Superior temporal gyrus (tissue), 1 donor: ENCODE measurements at regions not wholly inside any gene's neighbourhood (a gene's known extent, or its start where the extent isn't known, plus 50 kb on each side); places are given as distances from the start of the nearest gene placed in this dataset.
"Not testable (repeated sequence)": the region's sequence is repeated elsewhere in the genome, so short reads cannot be mapped to it uniquely, and the experiment has no call there.

ENCODE experiments used
- DNase-seq: peaks from one replicate; pipeline ENCODE4 v3.0.0-alpha.2; 2016; ENCODE audit errors: extremely low spot score

DNA sequence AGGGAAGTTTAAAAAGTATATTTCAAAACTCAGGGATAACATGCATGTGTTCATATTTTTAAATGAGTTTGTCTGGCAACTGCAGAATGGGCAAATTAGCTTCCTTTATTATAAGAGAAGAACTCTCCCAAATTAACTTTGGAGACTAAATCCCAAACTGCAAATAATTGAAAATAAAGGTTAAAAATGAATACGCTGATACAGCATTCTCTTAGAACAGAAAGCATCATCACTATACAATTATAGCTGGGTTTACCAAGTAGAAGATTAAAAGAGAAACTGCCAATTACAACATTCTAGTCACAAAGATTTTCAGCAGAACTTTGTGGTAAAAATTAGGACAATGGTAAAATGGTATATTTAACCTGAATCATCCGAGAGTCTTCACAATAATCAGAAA is 73.3 kb downstream of the OLFM4 start:
- DNase-seq = no peak

DNA sequence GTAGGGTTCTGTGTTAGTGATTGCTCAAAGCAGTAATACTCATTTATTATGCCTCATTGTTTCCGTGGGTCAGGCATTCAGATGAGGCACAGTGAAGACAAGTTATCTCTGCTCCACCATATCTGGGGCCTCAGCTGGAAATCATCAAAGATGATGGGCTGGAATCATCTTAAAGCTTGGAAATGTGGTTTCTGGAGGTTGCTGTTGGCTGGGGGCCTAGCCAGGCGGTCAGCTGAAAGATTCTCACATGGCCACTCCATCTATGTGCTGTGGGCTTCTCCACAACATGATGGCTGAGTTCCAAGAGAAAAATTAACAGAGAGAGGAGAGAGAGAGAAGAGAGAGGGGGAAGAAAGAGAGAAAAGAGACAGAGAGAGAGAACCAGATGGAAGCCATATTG is 75.5 kb downstream of the OLFM4 start:
- DNase-seq = no peak

DNA sequence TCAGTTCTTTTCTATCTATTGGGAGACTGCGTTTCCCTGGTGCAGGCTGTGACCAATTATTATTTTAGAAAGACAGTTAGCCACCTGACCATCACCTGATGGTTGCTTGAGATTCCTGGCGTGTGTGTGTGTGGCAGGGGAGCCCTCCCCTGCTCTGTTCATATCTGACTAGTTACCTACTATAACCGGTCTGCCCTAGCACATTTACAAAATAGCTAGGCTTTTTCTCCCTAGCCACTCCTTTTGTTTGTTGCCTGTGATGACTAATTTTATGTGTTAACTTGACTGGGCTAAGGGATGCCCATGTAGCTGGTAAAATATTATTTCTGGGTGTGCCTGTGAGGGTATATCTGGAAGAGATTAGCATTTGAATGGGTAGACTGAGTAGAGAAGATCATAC is 76.9 kb downstream of the OLFM4 start:
- DNase-seq = no peak

GRCh38 chr13:53105890-53106289 is 77.3 kb downstream of the OLFM4 start:
- no peak for DNase-seq

DNA sequence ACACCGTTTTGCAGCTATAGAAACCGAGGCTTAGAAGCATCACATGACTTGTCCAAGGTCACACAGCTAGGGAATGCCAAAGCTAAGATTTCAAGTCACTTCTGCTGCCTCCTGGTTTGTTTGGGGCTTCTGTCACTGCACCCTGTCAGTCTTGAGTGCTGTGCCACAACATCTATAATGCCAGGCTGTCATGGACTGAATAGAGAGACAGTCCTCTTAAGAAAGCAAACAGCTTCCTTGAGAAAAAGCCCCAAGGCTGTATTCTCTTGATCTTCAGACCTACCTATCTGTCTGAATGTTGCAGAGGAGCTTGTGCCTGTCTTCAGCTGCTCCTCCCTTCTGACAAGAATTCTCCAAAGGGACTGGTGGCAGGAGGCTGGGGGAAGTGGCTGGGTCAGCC is 81.6 kb downstream of the OLFM4 start:
- no peak for DNase-seq

GRCh38 chr13:53110614-53111013 is 82.0 kb downstream of the OLFM4 start:
- DNase-seq = no peak

- DNase-seq = no peak
These were observed 83.9 kb downstream of the OLFM4 start for GRCh38 chr13:53112522-53112921.

DNA sequence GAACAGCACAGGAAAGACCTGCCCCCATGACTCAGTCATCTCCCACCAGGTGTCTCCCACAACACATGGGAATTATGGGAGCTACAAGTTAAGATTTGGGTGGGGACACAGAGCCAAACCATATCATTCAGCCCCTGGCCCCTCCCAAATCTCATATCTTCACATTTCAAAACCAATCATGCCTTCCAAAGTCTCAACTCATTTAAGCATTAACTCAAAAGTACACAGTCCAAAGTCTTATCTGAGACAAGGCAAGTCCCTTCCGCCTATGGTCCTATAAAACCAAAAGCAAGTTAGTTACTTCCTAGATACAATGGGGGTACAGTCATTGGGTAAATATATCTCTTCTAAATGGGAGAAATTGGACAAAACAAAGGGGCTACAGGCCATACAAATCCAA is 88.4 kb downstream of the OLFM4 start:
- not testable (repeated sequence) for DNase-seq

GRCh38 chr13:53121131-53121773 is 92.6 kb downstream of the OLFM4 start:
- no peak for DNase-seq

DNA sequence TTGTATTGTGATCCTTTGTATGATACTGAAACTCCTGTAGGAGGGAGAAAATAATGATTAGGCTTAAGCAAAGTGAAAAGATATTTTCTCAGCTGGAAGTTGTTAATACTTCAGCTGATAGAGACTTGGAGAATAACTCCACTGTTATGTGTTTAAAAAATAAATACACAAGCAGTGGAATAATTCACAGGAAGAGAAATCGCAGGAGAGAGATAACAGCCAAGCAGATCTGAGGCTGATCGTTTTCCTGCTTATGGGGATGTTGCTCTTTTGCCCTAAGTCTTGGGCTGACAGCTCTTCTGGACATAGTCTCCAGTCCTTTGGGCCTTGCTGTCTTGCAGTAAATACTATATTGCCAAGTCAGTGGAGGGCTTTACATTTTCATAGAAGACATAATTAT is 93.3 kb downstream of the OLFM4 start:
- no peak for DNase-seq

GRCh38 chr13:53123536-53123935 is 94.9 kb downstream of the OLFM4 start:
- DNase-seq = no peak

DNA sequence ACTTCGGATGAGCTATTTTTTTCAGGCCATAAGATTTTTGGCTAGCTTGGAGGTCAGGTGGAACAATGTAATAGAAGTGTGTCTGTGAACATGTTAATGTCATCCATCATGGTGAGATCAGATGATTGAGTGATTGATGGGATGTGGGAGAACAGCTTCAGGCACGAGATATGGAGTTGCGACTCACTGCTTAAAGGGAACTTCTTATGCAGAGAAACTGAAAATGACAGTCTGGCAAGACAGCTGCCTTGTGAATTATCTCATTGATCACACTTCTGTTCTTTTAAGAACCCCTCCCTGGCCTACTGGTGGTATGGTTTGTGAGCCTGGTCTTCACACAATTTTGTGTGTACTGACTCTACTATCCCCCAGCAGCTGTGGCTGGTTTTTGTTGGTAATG is 96.0 kb downstream of the OLFM4 start:
- no peak for DNase-seq

- DNase-seq = no peak
These were observed 98.2 kb downstream of the OLFM4 start for GRCh38 chr13:53126841-53127245.

DNA sequence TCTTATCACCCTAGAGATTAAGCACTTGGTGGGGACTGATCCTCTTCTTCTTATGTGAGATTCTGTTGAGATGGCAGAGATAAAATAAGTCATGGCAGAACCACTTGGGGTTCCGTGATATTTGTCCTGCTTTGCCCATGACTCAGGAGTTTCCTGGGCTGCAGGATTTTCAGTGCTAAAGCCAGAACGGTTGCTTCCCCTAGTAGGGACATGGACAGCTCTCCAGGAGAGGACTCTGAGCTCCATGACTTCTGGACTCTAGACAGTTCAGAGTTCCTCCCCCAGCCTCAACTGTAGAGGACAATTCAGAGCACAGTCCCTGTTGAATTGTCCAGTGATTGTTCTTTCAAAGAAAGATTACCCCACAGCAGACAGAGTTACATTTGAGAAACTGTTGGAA is 98.8 kb downstream of the OLFM4 start:
- no peak for DNase-seq

GRCh38 chr13:53129864-53130393 is 101.3 kb downstream of the OLFM4 start:
- no peak for DNase-seq

DNA sequence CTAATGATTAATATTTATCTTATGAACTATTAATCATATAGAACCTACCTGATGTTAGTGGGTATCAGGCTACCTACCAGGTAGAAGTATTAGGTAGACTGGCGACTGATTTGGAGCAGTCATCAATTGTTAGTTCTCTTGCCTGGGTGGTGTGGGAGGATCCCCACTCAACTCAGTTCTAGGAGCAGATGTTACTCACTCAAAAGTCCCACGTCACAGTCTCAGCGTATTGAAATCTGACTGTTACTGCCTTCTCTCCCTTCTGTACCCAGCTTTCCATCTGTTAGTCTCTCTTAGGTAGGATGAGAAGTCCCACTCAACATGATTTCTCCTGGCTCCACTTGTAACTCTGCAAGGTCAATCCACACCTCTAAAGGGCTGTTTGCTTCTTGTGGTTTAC is 102.7 kb downstream of the OLFM4 start:
- DNase-seq = no peak

- DNase-seq = no peak
These were observed 106.7 kb downstream of the OLFM4 start for GRCh38 chr13:53135301-53135700.

DNA sequence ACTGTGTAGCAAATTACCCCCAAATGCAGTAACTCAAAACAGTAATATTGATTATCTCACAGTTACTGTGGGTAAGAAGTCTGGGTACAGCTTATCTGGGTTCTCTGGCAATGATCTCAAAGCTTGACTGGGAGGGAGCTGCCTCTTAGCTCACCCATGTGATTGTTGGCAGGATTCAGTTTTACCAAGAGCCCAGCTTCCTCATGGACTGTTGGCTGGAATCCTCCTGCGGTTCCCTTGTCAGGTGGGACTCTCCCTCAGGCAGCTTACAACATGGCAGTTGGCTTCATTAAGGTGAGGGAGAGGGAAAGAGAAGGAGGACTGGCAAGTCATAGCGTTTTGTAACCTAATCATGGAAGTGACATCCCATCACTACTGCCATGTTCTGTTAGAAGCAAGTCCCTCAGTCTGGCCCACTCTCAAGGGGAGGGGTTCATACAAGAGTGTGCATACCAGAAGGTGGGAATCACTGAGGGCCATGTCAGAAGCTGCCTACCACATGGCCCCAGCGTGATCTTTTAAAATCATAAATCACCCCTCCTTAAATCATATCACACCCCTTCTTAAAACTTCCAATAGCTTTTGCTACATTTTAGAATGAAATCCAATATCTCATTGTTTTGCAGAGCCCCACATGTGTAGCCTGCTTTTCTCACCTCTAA is 108.1 kb downstream of the OLFM4 start:
- DNase-seq = no peak

- no peak for DNase-seq
These were observed 109.2 kb downstream of the OLFM4 start for GRCh38 chr13:53137779-53138178.

- no peak for DNase-seq
These were observed 109.9 kb downstream of the OLFM4 start for GRCh38 chr13:53138376-53139036.

DNA sequence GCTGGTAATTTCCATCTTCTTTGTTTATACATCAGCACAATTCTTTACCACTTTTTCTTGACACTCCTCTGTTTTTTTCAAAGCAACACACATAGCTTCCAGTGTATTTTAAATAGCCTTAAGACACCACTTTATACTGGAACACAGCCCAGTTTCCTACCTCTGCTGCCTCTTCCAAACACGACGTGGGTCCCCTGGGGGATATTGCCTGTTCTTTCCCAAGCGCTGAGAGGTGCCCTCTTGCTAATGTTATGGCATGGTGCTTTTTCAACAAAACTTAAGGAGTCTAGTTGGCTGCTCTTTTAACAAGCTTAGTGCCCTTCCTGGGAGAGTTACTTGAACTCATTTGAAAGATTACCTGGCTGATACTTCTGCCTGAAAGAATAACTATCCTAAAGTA is 112.7 kb downstream of the OLFM4 start:
- DNase-seq = no peak

DNA sequence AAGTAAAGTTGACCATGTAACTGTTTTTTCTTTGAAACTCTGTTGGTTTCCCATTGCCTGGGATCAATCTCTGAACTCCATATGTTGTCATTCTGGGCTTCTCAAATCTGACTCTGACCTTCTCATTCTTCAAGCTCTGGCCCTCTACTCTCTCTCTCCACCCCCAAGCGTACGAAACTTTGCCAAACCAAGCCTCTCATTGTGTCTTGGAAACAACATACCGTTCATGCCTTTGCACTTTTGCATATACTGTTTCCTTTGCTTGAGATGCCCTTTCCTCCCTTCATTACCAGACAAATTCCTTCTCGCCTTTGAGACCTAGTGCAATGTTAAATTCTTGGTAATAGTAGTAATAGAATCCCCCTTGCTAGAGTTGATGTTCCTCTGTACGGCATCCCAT is 113.7 kb downstream of the OLFM4 start:
- no peak for DNase-seq

- DNase-seq = no peak
These were observed 115.2 kb downstream of the OLFM4 start for GRCh38 chr13:53143757-53144339.
